HFFc6 (cell line): ENCODE measurements at regions not wholly inside any gene's neighbourhood (a gene's known extent, or its start where the extent isn't known, plus 50 kb on each side); places are given as distances from the start of the nearest gene placed in this dataset.

ENCODE experiments used
- DNase-seq: peaks from one replicate; pipeline ENCODE4 v3.0.0-alpha.2; 2018
- H3K27ac Mint-ChIP-seq: 2 replicates; pipeline ENCODE4 v1.8.0; 2020; ENCODE audit warnings: mild to moderate bottlenecking, mixed read lengths
- H3K27me3 Mint-ChIP-seq: 2 replicates; pipeline ENCODE4 v1.8.0; 2021; ENCODE audit warnings: mild to moderate bottlenecking, moderate library complexity, mixed read lengths; ENCODE audit not compliant: insufficient read depth
- H3K36me3 Mint-ChIP-seq: 2 replicates; pipeline ENCODE4 v1.8.0; 2021; ENCODE audit warnings: low read depth, mixed read lengths
- H3K4me1 Mint-ChIP-seq: 2 replicates; pipeline ENCODE4 v1.8.0; 2020; ENCODE audit warnings: low read depth, mixed read lengths
- H3K4me3 Mint-ChIP-seq: 2 replicates; pipeline ENCODE4 v1.8.0; 2020; ENCODE audit warnings: mild to moderate bottlenecking, moderate library complexity, mixed read lengths
- H3K9me3 Mint-ChIP-seq: 2 replicates; pipeline ENCODE4 v1.8.0; 2020; ENCODE audit warnings: mild to moderate bottlenecking, mixed read lengths
- CTCF ChIP-seq: fragments of 200-600 bp; sonication (generic); IDR thresholded peaks from 2 replicates; pipeline ENCODE4 v1.5.0; 2021; ENCODE audit warnings: antibody characterized with exemption, mild to moderate bottlenecking

GRCh38 chr2:235206980-235207579 lies 255.3 kb downstream of the SH3BP4 start:
- 0 out of 2 replicates have a peak, but pooled peaks cover 8% of the 10 kb centered on the region for H3K9me3 Mint-ChIP-seq
- no peak overlapping the region for H3K4me3 Mint-ChIP-seq
- H3K36me3 Mint-ChIP-seq = no peaks in the 10 kb centered on the region
- TF ChIP-seq CTCF = no peak
- H3K4me1 Mint-ChIP-seq = no peaks in the 10 kb centered on the region
- H3K27me3 Mint-ChIP-seq = peaks cover 22% of the 10 kb centered on the region; the same call in 1 of the 2 replicates
- H3K27ac Mint-ChIP-seq = no peak overlapping the region
- no peak for DNase-seq

DNA sequence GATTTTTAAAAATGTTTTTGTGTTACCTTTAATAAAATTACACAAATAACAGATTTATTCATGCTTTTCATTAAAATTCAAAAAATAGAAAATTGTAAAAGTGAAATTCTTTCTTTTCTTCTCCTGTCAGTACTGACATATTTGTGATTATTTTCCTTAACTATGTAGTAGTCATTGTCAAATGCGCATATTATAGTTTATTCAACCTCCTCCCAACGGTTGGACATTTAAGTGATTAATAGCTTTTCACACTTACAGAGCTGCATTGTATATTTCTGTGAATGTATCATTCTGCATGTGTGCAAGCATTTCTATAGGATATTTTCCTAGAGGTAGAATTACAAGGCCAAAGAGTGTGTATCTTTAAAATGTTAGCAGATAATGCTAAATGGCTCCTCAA lies 259.2 kb downstream of the SH3BP4 start:
- no peaks in the 10 kb centered on the region for H3K4me1 Mint-ChIP-seq
- TF ChIP-seq CTCF = no peak
- H3K27ac Mint-ChIP-seq = no peak overlapping the region
- H3K4me3 Mint-ChIP-seq = no peak overlapping the region
- H3K27me3 Mint-ChIP-seq = peaks cover 20% of the 10 kb centered on the region; the same call in 1 of the 2 replicates
- 0 out of 2 replicates have a peak, but pooled peaks cover 8% of the 10 kb centered on the region for H3K9me3 Mint-ChIP-seq
- DNase-seq = no peak
- H3K36me3 Mint-ChIP-seq = no peaks in the 10 kb centered on the region

DNA sequence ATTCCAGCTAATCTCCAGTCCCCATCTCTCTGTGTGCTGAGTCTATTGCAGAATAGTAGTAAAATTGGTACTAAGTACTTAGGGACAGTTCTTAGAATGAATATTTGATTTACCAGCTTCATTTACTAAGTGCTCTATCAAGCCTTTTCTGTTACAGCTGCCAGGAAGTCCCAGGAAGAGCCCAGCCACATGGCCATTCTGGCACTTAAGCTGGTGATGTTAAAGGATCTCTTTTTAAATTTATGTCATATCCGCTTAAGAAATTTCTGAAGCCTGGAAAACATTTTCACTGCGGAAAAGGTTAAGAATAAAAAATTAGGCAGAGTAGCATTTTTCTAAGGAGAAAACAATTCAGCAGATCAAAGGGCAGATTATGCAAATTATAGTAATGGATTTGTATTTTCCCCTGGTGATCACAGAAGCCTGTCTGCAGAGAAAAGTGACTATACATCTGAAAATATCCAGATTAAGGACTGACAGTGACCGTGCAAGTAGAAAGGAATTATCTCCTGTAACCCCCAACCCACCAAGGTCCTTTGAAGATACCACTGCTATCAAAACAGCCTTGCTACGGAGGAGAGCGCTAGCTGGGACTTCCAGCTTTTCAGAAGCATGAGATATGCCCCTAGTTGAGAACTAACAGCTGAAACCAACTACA lies 260.8 kb downstream of the SH3BP4 start:
- Mint-ChIP-seq H3K9me3 (peaks cover 8% of the 10 kb centered on the region; the same call in 1 of the 2 replicates), H3K4me1 (peaks cover 5% of the 10 kb centered on the region; the same call in 1 of the 2 replicates), H3K27ac (no peak overlapping the region), H3K27me3 (peaks cover 15% of the 10 kb centered on the region; the same call in 1 of the 2 replicates), H3K4me3 (no peak overlapping the region), H3K36me3 (no peaks in the 10 kb centered on the region)
- DNase-seq = no peak
- TF ChIP-seq CTCF = no peak

DNA sequence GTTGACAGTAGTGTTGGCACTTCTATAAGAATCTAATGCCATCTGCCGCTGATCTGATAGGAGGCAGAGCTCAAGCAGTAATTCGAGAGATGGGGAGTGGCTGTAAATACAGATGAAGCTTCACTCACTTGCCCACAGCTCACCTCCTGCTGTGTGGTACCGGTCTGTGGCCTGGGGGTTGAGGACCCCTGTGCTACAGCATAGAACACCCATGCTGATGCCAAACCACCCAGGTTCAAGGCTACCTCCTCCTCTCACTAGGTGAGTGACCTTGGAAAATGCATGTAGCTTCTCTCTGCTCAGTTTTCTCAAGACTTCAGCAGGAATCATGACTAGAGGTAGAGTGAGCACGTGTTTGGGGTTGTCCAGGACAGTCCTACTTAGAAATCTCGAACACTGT lies 263.4 kb downstream of the SH3BP4 start:
- Mint-ChIP-seq H3K27me3 (peaks cover 8% of the 10 kb centered on the region), H3K9me3 (peaks cover 4% of the 10 kb centered on the region; the same call in 1 of the 2 replicates), H3K4me3 (no peak overlapping the region), H3K4me1 (peaks cover 5% of the 10 kb centered on the region; the same call in 1 of the 2 replicates), H3K36me3 (no peaks in the 10 kb centered on the region), H3K27ac (no peak overlapping the region)
- DNase-seq = no peak
- TF ChIP-seq CTCF = no peak

- Mint-ChIP-seq H3K9me3 (no peaks in the 10 kb centered on the region; the same call in 1 of the 2 replicates), H3K36me3 (no peaks in the 10 kb centered on the region), H3K27me3 (peaks cover 8% of the 10 kb centered on the region), H3K4me3 (no peak overlapping the region), H3K4me1 (peaks cover 5% of the 10 kb centered on the region; the same call in 1 of the 2 replicates), H3K27ac (no peak overlapping the region)
- TF ChIP-seq CTCF = no peak
- DNase-seq = no peak
Measured at GRCh38 chr2:235216901-235217300, 265.1 kb downstream of the SH3BP4 start.
